ENCODE measurements at regions not wholly inside any gene's neighbourhood (a gene's known extent, or its start where the extent isn't known, plus 50 kb on each side); places are given as distances from the start of the nearest gene placed in this dataset.

DNA sequence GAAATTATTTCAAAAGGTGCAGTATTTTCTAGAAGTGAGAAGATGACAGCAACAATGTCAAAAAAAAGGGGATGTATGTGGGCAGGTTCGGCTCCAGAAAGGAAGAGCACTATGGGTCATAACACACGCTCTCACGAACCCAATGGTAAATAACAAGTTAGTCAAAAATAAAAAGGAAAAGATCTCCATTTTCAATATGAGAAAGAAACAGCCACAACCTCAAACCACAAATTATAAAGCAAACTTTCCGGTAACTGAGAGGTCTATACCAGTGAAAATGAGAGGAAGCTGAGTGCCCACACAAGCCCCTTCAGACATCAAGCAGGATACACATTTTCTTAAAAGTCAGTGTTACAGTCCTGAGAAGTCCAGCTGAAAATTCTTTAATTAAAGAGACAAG, 398.5 kb upstream of the RPS23 start:
- H4K20me1 ChIP-seq (ENCODE audit: low read depth): no peaks in the 10 kb centered on the region
- peaks cover under 1% of the 10 kb centered on the region for H3K9me3 Mint-ChIP-seq

GRCh38 chr5:82674671-82675070, 396.5 kb upstream of the RPS23 start:
- Histone ChIP-seq H3K4me1 (no peaks in the 10 kb centered on the region), H3K27ac (no peak overlapping the region), H3K27me3 (no peaks in the 10 kb centered on the region), H3K4me3 (no peak overlapping the region), H3K79me2 (ENCODE audit: low read depth) (no peaks in the 10 kb centered on the region), H3K4me2 (no peak overlapping the region), H3K36me3 (no peaks in the 10 kb centered on the region), H3K9ac (no peak overlapping the region), H2AFZ (replicated peaks) (no peak overlapping the region), H4K20me1 (ENCODE audit: low read depth) (no peaks in the 10 kb centered on the region), H3K9me3 (ENCODE audit: low read depth) (no peaks in the 10 kb centered on the region), H3F3A (ENCODE audit: low read depth) (no peaks in the 10 kb centered on the region)
- peaks cover 9% of the 10 kb centered on the region for H3K4me1 Mint-ChIP-seq
- no peak overlapping the region for H3K27ac Mint-ChIP-seq
- peaks cover 2% of the 10 kb centered on the region for H3K27me3 Mint-ChIP-seq (ENCODE audit: insufficient read depth, low read depth)
- no peak for TF ChIP-seq EZH2phosphoT487 (IDR thresholded peaks at IDR 0.05)
- TF ChIP-seq CTCF (IDR thresholded peaks at IDR 0.05): no peak
- no peak for TF ChIP-seq EZH2 (IDR thresholded peaks at IDR 0.05)
- H3K9me3 Mint-ChIP-seq: peaks cover 3% of the 10 kb centered on the region
- no peak for DNase-seq (ENCODE audit: low spot score)
- H3K4me3 Mint-ChIP-seq: no peak overlapping the region
- no peaks in the 10 kb centered on the region for H3K36me3 Mint-ChIP-seq

More for the DNA sequence above, 398.5 kb upstream of the RPS23 start:
- Histone ChIP-seq H3K36me3 (no peaks in the 10 kb centered on the region), H3K4me2 (no peak overlapping the region), H2AFZ (replicated peaks) (no peak overlapping the region), H3F3A (ENCODE audit: low read depth) (no peaks in the 10 kb centered on the region), H3K4me3 (no peak overlapping the region), H3K4me1 (no peaks in the 10 kb centered on the region), H3K27ac (no peak overlapping the region), H3K79me2 (ENCODE audit: low read depth) (no peaks in the 10 kb centered on the region), H3K9me3 (ENCODE audit: low read depth) (no peaks in the 10 kb centered on the region), H3K9ac (no peak overlapping the region), H3K27me3 (no peaks in the 10 kb centered on the region)
- H3K27ac Mint-ChIP-seq: no peak overlapping the region
- H3K36me3 Mint-ChIP-seq: no peaks in the 10 kb centered on the region
- H3K4me3 Mint-ChIP-seq: no peak overlapping the region
- H3K27me3 Mint-ChIP-seq (ENCODE audit: insufficient read depth, low read depth): no peaks in the 10 kb centered on the region
- H3K4me1 Mint-ChIP-seq: peaks cover 4% of the 10 kb centered on the region
- no peak for DNase-seq (ENCODE audit: low spot score)
- TF ChIP-seq EZH2 (IDR thresholded peaks at IDR 0.05): no peak
- no peak for TF ChIP-seq EZH2phosphoT487 (IDR thresholded peaks at IDR 0.05)
- no peak for TF ChIP-seq CTCF (IDR thresholded peaks at IDR 0.05)

DNA sequence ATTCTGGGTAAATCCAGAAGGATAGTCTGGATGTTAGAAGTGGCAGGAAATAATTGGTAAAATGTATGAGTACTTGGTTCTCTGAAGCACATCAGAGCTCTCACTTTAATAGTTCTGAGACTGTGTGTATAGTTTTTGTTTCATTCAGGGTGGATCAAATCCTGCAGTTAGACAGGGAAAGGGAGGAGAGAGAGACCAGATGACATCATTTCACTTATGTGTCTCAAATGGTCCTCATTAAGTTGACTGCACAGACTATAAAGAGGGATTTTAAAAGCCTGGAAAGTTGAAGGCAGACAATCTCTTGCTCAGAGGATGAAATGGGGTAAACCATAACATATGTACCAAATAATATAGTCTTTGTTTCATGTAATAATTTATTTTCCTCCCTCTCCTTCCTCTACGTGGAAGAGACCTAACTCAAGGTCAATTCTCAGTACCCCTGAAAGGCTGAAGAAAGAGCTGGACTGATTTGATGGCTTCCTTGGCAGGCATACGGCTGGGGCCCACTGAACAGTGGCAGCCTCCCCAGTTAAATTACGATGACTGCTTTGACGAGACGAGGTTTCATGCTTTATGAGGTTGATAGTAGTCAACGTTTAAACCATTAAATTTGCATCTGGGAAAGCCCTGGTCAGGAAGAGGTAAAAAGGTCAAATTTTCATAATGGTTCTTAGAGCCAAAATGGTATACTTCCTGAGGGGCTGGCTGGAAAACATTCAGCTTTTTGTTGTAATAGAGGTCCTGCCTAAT, 395.1 kb upstream of the RPS23 start:
- DNase-seq (ENCODE audit: low spot score): no peak
- Histone ChIP-seq H3K27me3 (no peaks in the 10 kb centered on the region), H4K20me1 (ENCODE audit: low read depth) (no peaks in the 10 kb centered on the region), H3K36me3 (no peaks in the 10 kb centered on the region), H3F3A (ENCODE audit: low read depth) (no peaks in the 10 kb centered on the region), H3K4me2 (no peak overlapping the region), H2AFZ (replicated peaks) (no peak overlapping the region), H3K4me1 (no peaks in the 10 kb centered on the region), H3K79me2 (ENCODE audit: low read depth) (no peaks in the 10 kb centered on the region), H3K4me3 (no peak overlapping the region), H3K27ac (no peak overlapping the region), H3K9me3 (ENCODE audit: low read depth) (no peaks in the 10 kb centered on the region), H3K9ac (no peak overlapping the region)
- Mint-ChIP-seq H3K4me3 (no peak overlapping the region), H3K4me1 (peaks cover 9% of the 10 kb centered on the region), H3K36me3 (no peaks in the 10 kb centered on the region), H3K9me3 (peaks cover 3% of the 10 kb centered on the region), H3K27me3 (ENCODE audit: insufficient read depth, low read depth) (peaks cover 2% of the 10 kb centered on the region), H3K27ac (no peak overlapping the region)
- TF ChIP-seq EZH2 (IDR thresholded peaks at IDR 0.05) (no peak), CTCF (IDR thresholded peaks at IDR 0.05) (no peak), EZH2phosphoT487 (IDR thresholded peaks at IDR 0.05) (no peak)
